Endothelial cell of umbilical vein (primary cell): ENCODE measurements at regions not wholly inside any gene's neighbourhood (a gene's known extent, or its start where the extent isn't known, plus 50 kb on each side); places are given as distances from the start of the nearest gene placed in this dataset.

Experiments used
- CTCF ChIP-seq, 2 donors: IDR thresholded peaks; 1 replicate in 1 of 2; 2 replicates in 1 of 2; pipeline ENCODE4 v1.5.1; 2011; ENCODE audit warnings: low read length in 2 of 2, mild to moderate bottlenecking in 2 of 2, moderate library complexity in 2 of 2, control low read depth in 1 of 2, inconsistent platforms in 1 of 2, low read depth in 1 of 2; ENCODE audit not compliant: insufficient read depth in 1 of 2; ENCODE audit errors: extremely low read depth in 1 of 2
- EZH2 ChIP-seq: IDR thresholded peaks from 2 replicates; pipeline ENCODE4 v1.6.1; 2012; ENCODE audit warnings: borderline replicate concordance, low read depth, mild to moderate bottlenecking, moderate library complexity, low read length, inconsistent platforms; ENCODE audit not compliant: severe bottlenecking
- FOS ChIP-seq: IDR thresholded peaks from 2 replicates; pipeline ENCODE4 v1.6.1; 2011; ENCODE audit warnings: mild to moderate bottlenecking, low read length, moderate library complexity, borderline replicate concordance; ENCODE audit not compliant: insufficient read depth
- JUN ChIP-seq: IDR thresholded peaks from 2 replicates; pipeline ENCODE4 v1.6.1; 2011; ENCODE audit warnings: borderline replicate concordance, low read depth; ENCODE audit not compliant: insufficient read length, insufficient read depth
- MAX ChIP-seq: IDR thresholded peaks from 2 replicates; pipeline ENCODE4 v1.6.1; 2011; ENCODE audit not compliant: insufficient read depth, insufficient read length
- POLR2A ChIP-seq: IDR thresholded peaks from 2 replicates; pipeline ENCODE4 v1.6.1; 2012; ENCODE audit warnings: low read depth, mild to moderate bottlenecking, control low read depth, low read length
- POLR2AphosphoS5 ChIP-seq: IDR thresholded peaks from 2 replicates; pipeline ENCODE4 v1.6.1; 2012; ENCODE audit warnings: low read depth, mild to moderate bottlenecking, control low read depth, low read length, moderate library complexity; ENCODE audit not compliant: insufficient read depth

- TF ChIP-seq CTCF (IDR thresholded peaks at IDR 0.05; ENCODE audit: extremely low read depth in 1 of 2, insufficient read depth in 1 of 2, low read depth in 1 of 2, low read length in 2 of 2): no peak
- no peak for TF ChIP-seq MAX
- no peak for TF ChIP-seq EZH2
- TF ChIP-seq POLR2A: no peak
- no peak for TF ChIP-seq JUN
- no peak for TF ChIP-seq POLR2AphosphoS5
- TF ChIP-seq FOS: no peak
These were observed 261.4 kb downstream of the CYP26B1 start for GRCh38 chr2:71886241-71886640.
